ENCODE measurements at regions not wholly inside any gene's neighbourhood (a gene's known extent, or its start where the extent isn't known, plus 50 kb on each side); places are given as distances from the start of the nearest gene placed in this dataset.

- no peak for DNase-seq
Observed at GRCh38 chr7:42347616-42348015, 110.6 kb upstream of the GLI3 start.

GRCh38 chr7:42345478-42346299 is 108.7 kb upstream of the GLI3 start:
- no peak for DNase-seq

- DNase-seq: no peak
Observed at GRCh38 chr7:42344198-42344755, 107.3 kb upstream of the GLI3 start.

GRCh38 chr7:42342381-42342780 is 105.4 kb upstream of the GLI3 start:
- no peak for DNase-seq

GRCh38 chr7:42340436-42340835 is 103.4 kb upstream of the GLI3 start:
- DNase-seq: no peak

- DNase-seq: no peak
Observed at GRCh38 chr7:42338916-42339540, 102.0 kb upstream of the GLI3 start.

GRCh38 chr7:42338231-42338915 is 101.4 kb upstream of the GLI3 start:
- no peak for DNase-seq

GRCh38 chr7:42337225-42337905 is 100.4 kb upstream of the GLI3 start:
- no peak for DNase-seq

- no peak for DNase-seq
Observed at GRCh38 chr7:42332605-42333222, 95.7 kb upstream of the GLI3 start.

- no peak for DNase-seq
Observed at GRCh38 chr7:42319631-42320030, 82.6 kb upstream of the GLI3 start.

GRCh38 chr7:42315631-42316030 is 78.6 kb upstream of the GLI3 start:
- no peak for DNase-seq

- DNase-seq: no peak
Observed at GRCh38 chr7:42315103-42315502, 78.1 kb upstream of the GLI3 start.

- DNase-seq: no peak
Observed at GRCh38 chr7:42314696-42315095, 77.7 kb upstream of the GLI3 start.

- no peak for DNase-seq
Observed at GRCh38 chr7:42311195-42311594, 74.2 kb upstream of the GLI3 start.

- DNase-seq: no peak
Observed at GRCh38 chr7:42292991-42293521, 56.0 kb upstream of the GLI3 start.

- DNase-seq: no peak
Observed at GRCh38 chr7:42289473-42289872, 52.5 kb upstream of the GLI3 start.
